GM12878 (cell line): ENCODE measurements at regions not wholly inside any gene's neighbourhood (a gene's known extent, or its start where the extent isn't known, plus 50 kb on each side); places are given as distances from the start of the nearest gene placed in this dataset.

Experiments used
- CEBPB ChIP-seq, 2 experiments: fragments of 150-350 bp in 1 of 2; IDR thresholded peaks; 2 replicates each; pipeline ENCODE4 v1.6.1; 2012 to 2014; ENCODE audit warnings: low read depth in 2 of 2, low read length in 2 of 2, borderline replicate concordance in 1 of 2, inconsistent platforms in 1 of 2
- CEBPZ ChIP-seq: fragments of 150-350 bp; IDR thresholded peaks from 2 replicates; pipeline ENCODE4 v1.6.1; 2016; ENCODE audit warnings: low read depth, low read length
- CHD2 ChIP-seq: IDR thresholded peaks from 2 replicates; pipeline ENCODE4 v1.6.1; 2011; ENCODE audit warnings: low read depth, low read length, improper control_type of control experiment, borderline replicate concordance
- CTCF ChIP-seq, 3 experiments: IDR thresholded peaks in 2 of 3; conservative IDR thresholded peaks in 1 of 3; 2 replicates each; pipeline ENCODE4 v1.5.1; 2011; ENCODE audit warnings: low read depth in 3 of 3, low read length in 3 of 3, mild to moderate bottlenecking in 3 of 3, control low read depth in 2 of 3, moderate library complexity in 2 of 3, inconsistent platforms in 1 of 3, mixed read lengths in 1 of 3; ENCODE audit not compliant: control insufficient read depth in 2 of 3, insufficient read depth in 1 of 3; ENCODE audit errors: extremely low read depth in 1 of 3
- GATAD2B ChIP-seq: fragments of 450-650 bp; conservative IDR thresholded peaks from 2 replicates; pipeline ENCODE4 v1.6.1; 2017; ENCODE audit warnings: low read depth, mild to moderate bottlenecking, moderate library complexity
- MYC ChIP-seq: IDR thresholded peaks from 2 replicates; pipeline ENCODE4 v1.6.1; 2011; ENCODE audit warnings: mild to moderate bottlenecking, low read length, moderate library complexity, inconsistent platforms; ENCODE audit not compliant: insufficient read depth, insufficient replicate concordance, insufficient read length, severe bottlenecking
- NR2F1 ChIP-seq: fragments of 450-650 bp; conservative IDR thresholded peaks from 2 replicates; pipeline ENCODE4 v1.6.1; 2017; ENCODE audit warnings: mild to moderate bottlenecking
- POLR2AphosphoS2 ChIP-seq: IDR thresholded peaks from 2 replicates; pipeline ENCODE4 v1.6.1; 2011; ENCODE audit warnings: low read depth, mild to moderate bottlenecking, low read length, improper control_type of control experiment, moderate library complexity
- RFX5 ChIP-seq: IDR thresholded peaks from 2 replicates; pipeline ENCODE4 v1.6.1; 2011; ENCODE audit warnings: low read depth, low read length, improper control_type of control experiment
- SRF ChIP-seq, 2 experiments: IDR thresholded peaks; 2 replicates each; pipeline ENCODE4 v1.6.1; 2011; ENCODE audit warnings: low read depth in 2 of 2, low read length in 2 of 2, mild to moderate bottlenecking in 1 of 2, moderate library complexity in 1 of 2

GRCh38 chr9:88320748-88321415 lies 67.4 kb upstream of the SPIN1 start:
- TF ChIP-seq CEBPB (IDR thresholded peaks at IDR 0.05; ENCODE audit: borderline replicate concordance in 1 of 2, low read depth in 2 of 2, low read length in 2 of 2) (no peak), POLR2AphosphoS2 (no peak), CTCF (IDR thresholded peaks at IDR 0.05 in 2 of 3, conservative IDR thresholded peaks at IDR 0.05 in 1 of 3; ENCODE audit: control insufficient read depth in 2 of 3, extremely low read depth in 1 of 3, insufficient read depth in 1 of 3, low read depth in 3 of 3, low read length in 3 of 3) (no peak), NR2F1 (no peak), SRF (IDR thresholded peaks at IDR 0.05; ENCODE audit: low read depth in 2 of 2, low read length in 2 of 2) (no peak), CEBPZ (no peak), MYC (no peak), CHD2 (no peak), RFX5 (no peak), GATAD2B (no peak)
